NCI-H82 treated with DMSO at 0.1 percent for 48 hours (cell line): ENCODE measurements at regions not wholly inside any gene's neighbourhood (a gene's known extent, or its start where the extent isn't known, plus 50 kb on each side); places are given as distances from the start of the nearest gene placed in this dataset.
A peak's percentile ranks its signal among the peaks of the same experiment; 100 is the strongest.
"Not testable (repeated sequence)": the region's sequence is repeated elsewhere in the genome, so short reads cannot be mapped to it uniquely, and the experiment has no call there.

ENCODE experiments used
- DNase-seq: peaks from one replicate; lab custom pipeline; 2025; ENCODE audit not compliant: unreplicated experiment; lab: John Stamatoyannopoulos, UW

DNA sequence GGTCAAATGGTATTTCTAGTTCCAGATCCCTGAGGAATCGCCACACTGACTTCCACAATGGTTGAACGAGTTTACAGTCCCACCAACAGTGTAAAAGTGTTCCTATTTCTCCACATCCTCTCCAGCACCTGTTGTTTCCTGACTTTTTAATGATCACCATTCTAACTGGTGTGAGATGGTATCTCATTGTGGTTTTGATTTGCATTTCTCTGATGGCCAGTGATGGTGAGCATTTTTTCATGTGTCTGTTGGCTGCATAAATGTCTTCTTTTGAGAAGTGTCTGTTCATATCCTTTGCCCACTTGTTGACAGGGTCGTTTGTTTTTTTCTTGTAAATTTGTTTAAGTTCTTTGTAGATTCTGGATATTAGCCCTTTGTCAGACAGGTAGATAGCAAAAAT lies 269.9 kb upstream of the NREP start:
- not testable (repeated sequence) for DNase-seq

DNA sequence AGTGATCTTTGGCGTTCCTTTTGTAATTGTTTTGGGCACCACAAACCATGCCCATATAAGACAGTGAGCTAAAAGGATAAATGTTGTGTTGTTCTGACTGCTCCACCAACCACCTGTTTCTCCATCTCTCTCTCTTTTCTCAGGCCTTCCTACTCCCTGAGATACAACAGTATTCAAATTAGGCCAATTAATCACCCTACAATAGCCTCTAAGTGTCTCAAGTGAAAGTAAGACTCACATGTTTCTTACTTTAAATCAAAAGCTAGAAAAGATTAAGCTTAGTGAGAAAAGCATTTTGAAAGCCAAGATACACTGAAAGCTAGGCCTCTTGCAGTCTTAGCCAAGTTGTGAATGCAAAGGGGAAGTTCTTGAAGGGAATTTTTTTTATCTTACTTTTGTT lies 268.8 kb upstream of the NREP start:
- DNase-seq = no peak

DNA sequence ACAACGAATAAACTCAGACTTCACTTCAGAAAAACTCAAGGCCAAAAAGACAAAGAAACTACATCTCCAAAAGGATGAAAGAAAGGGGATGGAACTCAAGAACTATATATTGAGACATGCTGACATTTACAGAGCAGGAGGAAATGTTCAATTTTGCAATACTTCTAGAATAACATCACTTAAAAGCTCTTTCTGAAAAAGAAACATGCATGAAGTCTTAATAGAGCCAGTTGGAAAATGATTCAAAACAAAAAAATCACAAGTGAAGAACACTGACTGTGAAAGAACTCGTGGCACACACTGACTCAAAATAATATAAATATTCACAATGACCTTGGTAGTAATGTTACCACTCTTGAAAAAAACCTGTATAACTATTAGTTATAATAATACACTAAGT lies 267.8 kb upstream of the NREP start:
- no peak for DNase-seq

DNA sequence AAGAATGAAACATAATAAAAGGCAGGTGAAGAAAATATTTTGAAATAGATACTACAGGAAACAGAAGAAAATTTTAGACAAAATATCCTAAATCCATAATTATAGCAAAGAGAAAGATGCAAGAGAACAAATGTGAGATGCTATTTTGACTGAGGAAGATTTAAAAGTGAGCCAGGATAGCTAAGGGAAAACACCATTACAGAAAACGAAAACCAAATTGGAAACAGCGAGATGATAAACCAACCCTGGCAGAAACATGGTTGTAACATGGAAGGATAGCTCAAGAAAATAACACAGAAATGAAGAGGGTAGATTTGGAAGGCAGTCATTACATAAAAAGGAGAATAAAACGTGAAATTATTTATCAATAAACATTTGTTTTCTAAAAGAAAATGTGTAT lies 267.2 kb upstream of the NREP start:
- DNase-seq = no peak

DNA sequence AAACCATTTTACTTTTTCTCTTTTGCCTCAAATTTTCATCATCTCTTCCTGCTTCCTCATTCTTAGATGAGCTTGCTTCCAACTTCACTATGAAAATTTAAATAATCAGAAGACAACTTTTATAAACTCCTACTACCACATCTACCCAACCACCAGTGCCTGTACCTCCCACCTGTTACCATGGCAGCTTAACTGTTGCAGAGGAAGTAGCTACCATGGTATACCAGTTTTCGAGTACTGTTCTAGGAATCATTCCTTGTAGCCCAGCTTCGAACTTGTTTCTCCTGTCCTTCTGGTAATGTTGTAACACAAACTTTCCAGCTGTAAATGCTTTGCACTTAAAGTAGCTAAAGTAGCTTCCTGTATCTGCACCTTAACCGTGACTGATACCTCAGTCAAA lies 266.8 kb upstream of the NREP start:
- no peak for DNase-seq

DNA sequence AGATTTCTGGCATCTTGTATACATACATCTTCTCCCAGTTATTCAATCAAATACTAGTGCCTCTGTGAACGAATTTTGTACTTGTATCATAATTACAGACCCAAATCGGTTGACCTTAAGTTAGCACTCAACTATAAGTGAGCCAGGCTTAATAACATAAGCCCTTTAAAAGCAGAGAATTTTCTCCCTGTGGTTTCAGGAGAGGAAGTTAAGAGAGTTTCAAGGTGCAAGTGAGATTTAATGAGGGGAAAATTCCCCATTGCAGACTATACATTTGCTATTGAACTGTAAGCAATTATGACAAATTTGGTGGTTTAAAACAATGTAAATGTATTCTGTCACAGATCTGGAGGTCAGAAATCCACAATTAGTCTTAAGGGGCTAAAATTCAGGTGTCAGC lies 261.9 kb upstream of the NREP start:
- no peak for DNase-seq

DNA sequence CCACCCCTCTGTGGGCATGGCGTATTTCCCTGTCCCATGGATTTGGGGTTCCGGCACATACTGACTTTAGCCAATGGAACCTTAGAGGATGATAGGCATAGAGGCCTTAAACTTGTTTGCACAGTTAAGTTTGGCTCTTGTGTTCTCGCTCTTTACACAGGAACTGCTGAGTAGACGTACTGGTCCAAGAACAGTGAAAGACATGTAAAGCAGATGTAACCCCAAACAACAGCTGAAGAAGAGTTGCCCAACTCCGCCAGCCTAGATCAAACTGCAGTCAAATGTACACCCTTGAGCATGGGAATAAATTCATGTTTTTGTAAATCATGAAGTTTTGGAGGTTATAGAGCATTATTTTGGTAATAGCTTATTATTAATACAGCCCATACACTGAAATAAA lies 260.0 kb upstream of the NREP start:
- no peak for DNase-seq

DNA sequence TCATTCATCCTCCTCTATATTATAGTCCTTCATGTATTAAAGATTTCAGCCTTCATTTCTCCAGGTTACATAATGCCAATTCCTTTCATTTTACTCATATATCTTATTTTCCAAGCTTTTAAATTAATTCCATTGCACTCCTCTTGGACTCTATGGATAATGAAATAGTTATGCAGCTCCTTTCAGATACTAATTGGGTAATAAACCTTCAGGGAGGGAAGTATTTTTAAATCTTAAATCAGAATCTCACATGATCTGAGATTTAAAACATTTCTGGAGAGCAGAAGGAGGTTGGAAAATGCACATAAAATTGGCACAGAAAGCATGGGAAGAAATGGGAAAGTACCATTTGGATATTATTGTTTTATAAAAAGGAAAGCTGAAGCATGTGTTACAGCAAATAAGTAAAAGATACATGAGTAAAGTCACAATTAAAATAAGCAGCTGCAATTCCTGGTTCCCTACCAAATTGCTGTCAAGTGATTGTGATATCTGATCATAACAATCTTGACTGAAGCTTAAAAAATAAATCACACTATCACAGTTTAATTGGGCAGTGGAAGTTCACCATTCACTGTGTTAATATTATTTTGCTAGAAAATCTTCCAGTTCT lies 257.9 kb upstream of the NREP start:
- DNase-seq = no peak

DNA sequence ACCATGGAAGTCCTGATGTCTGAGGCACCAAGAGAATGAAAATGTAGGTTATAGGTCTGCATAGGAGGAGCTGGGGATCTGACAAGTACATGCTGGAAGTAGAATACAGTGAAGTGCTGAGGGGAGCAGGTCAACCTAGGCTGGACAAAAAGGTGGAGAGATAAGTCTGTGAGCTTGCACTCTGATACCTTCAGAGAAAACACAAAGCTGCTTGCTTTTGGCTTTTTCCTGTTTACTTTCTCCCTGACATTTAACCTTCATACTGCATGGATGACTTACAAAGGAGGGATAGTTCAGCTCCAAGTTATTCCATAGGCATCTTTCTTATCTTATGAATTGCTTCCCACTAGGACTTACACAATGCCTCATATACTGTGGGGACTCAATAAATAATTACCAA lies 256.7 kb upstream of the NREP start:
- no peak for DNase-seq

DNA sequence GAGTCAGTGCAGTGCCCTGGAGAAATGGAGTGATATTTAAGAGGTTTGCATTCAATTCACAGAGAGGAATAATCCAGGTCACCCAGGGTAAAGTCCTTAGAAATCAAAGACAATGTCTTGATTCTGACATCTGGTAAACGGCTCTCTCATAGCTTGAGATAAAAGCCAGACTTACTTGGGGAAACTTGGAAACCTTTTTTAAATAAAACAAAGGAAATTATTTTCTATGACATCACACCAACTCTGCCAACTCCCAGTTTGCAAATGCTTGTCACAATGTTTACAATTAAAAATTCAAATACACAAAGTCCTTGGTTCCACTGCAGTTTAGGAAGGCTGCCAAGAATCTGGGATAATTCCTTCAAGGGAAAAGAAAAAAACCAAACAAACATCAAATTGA lies 255.1 kb upstream of the NREP start:
- peak; percentile 35 for DNase-seq

DNA sequence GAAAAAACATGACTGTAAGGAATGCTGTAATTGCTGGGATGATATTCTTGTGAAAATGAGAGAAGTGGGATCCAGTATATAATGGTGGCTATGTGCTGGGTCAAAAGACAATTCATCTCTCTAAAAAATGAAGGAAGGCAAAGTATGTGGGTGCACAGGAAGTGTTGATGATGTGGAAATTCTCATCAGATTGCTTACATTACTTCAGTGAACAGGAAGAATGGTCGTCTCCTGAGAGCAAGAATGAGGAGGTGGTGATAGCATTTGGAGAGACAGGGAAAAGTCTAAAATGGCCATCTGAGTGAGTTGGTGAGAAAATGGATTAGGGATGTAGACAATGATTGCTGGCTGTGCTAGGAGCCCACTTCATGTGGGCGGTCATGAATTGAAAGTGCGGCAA lies 253.5 kb upstream of the NREP start:
- no peak for DNase-seq

DNA sequence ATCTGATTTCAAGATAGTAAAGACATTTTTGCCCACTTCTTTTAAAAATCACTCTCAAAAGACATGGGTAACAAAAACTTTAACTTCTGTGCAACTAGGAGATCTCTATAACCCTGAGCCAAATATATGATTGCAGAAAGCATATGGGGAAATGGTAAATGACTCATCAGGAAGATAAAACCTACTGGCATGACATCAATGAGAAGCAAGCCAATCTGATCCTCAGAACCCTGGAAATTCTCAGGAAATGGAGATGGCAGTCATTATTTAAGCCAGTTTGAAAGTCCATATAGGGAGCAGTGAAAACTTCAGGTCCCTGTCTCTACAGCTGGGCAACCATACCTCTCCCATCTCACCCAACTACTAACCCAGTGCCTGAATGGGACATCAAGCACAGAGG lies 249.7 kb upstream of the NREP start:
- no peak for DNase-seq

DNA sequence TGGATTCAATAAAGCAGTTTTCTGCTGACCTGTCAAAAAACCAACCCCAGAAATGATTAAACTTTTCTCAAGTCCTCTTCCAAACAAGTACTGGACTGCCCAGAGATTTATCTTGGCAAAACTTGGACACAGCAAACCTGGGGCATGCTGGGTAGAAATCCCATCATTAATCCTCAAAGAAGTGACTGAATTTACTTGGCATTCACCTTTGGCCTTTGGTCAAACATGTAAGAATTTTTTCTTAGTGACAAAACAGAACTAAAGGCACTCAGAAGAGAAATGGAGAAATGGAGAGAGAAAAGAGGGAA lies 248.6 kb upstream of the NREP start:
- DNase-seq = no peak

DNA sequence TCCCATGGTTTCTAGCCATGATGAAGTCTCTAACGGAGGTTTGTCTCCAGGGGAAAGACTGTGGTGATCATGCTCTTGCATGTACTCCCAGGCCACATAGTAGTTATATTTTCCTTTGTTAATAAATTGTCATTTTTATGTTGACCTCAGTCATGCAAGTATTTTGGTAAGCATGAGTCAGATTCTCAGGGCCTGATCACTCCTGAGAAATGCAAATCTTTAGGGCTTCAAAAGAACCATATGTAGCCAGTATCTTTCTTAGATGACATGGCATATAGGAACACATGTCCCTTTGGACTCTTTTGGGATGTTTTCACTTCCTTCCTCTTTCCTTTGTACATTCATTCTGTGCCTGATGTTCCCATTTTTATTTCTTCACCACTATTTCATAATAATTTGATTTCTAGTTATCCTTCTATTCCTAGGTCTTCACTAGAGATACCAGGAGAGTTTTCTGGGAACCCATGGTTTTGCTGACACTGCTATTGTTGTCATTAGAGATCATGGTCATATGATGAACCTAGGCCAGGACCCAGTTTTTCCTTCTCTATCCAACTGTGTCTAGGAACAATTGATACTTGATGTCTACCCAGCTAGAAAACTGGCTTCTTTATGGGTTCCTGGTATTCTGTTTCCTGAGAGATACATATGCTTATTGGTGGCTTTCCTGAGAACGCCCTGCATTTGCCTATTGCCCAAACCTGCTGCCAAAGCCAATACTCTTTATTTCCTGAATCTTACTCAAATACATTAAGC lies 248.1 kb upstream of the NREP start:
- no peak for DNase-seq

DNA sequence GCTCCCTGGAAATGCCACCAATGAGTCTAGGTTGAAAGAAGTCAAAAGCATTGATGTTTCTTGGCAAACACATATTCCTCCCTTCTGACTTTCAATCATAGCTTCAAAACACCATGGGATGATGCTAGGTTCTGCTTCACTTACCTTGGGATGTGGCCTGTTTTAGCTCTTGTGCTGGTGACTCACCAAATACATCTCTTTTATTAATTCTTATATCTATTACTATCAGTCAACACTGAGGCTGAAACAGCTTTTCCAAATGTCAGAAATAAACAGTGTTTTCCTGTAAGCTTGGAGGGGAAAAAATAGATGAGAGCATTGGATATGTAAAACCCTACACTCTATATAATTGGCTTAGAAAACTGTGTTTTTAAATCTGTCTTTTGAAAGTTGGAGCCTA lies 245.4 kb upstream of the NREP start:
- no peak for DNase-seq

DNA sequence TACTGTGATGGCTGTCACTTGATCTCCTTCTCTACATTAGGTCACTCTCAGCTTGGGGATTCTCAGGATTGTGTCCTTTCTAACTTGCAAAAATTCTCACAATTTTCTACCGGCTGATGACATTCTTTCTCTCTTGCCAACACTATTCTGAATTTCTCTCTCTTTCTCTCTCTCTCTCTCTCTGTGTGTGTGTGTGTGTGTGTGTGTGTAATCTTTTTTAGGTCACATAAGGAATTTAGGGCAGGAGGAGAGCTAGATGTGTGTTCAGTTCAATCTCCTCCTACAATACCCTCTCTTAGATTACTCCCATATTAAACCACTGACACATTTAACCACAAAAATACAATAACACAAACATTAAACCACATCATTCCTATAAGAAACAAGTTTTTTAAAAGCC lies 242.3 kb upstream of the NREP start:
- no peak for DNase-seq

DNA sequence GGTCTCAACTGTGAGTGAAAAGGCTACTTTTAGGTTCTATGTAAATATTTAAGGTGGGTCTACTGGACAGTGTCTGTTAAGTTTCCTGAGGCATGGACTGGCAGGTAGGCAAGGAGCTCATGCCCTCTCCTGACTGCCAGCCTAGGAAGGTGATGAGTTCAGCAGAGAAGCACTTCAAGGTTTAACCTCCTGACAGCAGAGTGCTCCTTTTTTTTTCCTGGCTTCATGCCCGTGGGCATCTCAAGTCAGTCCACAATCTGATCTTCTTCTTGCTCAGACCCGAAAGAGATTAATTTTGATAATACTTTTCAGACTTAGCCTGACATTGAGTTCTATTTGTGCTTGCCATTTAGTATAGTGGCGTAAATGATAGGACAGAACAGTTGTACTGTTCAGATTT lies 241.9 kb upstream of the NREP start:
- DNase-seq = no peak

DNA sequence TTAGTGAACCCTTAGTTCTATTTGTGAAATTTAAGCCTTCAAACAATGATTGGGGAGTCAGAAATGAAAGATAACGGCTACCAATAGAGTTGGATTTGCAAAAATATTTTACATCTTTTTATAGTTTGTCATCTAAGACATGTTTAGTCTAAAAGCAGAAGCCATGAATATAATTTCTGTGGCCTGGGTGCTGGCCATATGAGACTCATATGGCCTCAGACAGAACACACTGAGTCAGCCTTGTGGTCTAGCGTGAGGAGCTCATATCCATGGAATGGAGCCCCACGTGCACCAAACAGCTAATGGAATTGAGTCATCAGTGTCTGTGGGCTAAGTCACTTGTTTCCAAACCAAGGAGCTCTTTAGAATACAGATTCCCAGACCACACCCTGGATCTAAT lies 240.7 kb upstream of the NREP start:
- no peak for DNase-seq

DNA sequence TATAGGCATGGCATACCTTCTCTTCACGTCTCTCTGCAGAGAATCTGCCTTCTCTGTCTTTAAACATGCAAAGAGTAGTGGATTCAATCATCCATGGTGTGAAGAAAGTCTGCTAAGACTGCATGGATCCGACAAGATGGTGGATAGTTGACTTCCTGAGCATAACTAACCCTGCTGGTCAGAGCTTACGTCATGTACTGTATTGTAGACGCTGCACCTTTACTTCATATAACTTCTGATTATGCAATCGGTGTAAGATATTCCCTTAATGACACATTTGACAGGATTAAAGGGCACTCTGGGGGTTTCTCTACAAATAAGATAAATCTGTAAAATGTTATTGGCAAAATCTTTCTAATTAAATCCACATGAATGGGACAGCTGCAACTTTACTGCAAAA lies 240.3 kb upstream of the NREP start:
- DNase-seq = no peak

DNA sequence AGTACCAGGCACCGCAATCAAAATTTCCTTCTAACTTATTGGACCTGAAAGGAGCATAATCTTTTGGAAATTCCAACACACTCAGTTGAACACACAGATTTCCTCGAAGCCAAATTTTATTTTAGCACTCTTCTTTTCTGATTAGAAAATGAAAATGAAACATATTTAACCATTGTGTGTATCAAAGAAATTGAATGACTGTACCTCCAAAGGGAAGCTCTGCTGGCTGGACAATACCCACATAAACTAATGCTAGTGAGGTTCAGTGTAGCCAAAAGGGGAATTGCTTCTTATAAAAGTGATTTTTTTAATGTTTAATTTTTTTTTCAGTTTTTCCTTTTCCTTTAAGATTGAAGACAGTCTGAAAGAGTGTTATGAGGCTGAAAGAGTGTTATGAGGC lies 239.6 kb upstream of the NREP start:
- DNase-seq = no peak

DNA sequence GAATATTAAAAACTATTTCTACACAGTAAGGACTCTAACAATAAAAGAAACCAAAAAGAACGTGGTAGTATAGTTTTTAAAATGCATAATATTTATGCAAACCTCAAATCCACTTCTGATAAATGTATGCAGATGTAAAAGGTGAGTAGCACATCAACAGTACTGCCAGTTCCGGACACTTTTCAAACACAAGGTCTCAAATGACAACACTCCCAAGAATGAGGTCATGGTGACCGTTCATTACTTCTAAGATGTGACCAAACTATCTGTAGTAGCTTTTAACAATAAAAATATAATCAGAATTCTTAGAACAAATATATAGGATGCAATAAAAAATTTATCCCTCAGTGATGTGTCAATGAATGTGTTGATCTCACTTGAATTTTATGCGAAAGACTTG lies 238.7 kb upstream of the NREP start:
- DNase-seq = no peak

DNA sequence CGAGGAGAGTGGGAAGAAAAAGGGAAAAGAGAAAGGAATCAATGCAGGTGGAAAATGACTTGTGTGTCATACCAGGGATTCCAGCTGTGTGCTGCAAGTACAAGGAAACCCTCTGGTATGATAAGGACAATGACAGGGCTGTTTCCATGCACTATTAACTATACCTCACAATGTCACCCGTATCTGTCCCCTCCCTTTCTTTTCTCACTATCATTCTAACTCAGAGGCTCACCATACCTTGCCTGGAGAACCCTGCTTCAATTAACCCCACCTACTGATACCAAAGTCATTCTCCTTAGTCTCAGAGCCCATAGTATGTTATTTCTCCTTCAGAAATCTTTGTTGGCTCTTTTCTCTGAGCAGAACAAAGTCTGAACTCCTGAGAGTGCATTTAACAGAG lies 236.2 kb upstream of the NREP start:
- no peak for DNase-seq

DNA sequence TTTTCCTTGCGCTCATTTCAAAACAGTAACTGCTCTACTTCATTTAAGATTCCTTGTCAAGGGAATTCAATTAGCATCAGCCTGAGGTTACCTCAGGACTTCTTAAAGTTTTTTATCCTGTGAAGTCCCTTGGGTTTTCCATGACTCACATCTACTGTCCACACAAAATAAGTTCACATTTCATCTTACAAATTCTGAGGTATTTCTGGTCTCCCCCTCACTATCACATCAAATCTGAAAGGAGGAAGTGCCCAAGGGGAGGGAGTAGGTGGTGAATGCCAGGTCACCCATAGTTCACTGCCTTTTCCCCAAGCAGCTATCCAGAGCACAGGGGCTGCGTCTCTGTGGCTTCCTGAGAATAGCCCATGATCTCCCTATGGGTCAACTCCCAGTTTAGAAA lies 227.1 kb upstream of the NREP start:
- DNase-seq = no peak
